Endothelial cell of umbilical vein (primary cell): ENCODE measurements at regions not wholly inside any gene's neighbourhood (a gene's known extent, or its start where the extent isn't known, plus 50 kb on each side); places are given as distances from the start of the nearest gene placed in this dataset.

Experiments used
- BruUV-seq: library from RNA; stranded (reverse); fragments of 400-500 nt; replicated peaks from 2 replicates; lab custom pipeline; 2021; lab: Mats Ljungman, UMichigan
- CTCF ChIA-PET: fragments of 300-600, 350-600 bp; sonication (Branson Sonifier 250); formaldehyde crosslinking; loops from one replicate; lab custom pipeline; 2021; ENCODE audit warnings: antibody characterized with exemption, inconsistent platforms; lab: Charles Lee
- POLR2A ChIA-PET: fragments of 300-600, 350-600 bp; sonication (Branson Sonifier 250); formaldehyde crosslinking; loops from one replicate; lab custom pipeline; 2021; ENCODE audit warnings: antibody characterized with exemption, inconsistent platforms; lab: Charles Lee
- DNase-seq: peaks from one replicate; pipeline ENCODE4 v3.0.0-alpha.2; 2011; ENCODE audit warnings: low read depth, low spot score
- FAIRE-seq: peaks from 2 replicates; lab custom pipeline; 2011; peaks lifted over from hg19 to GRCh38; lab: Jason Lieb, UNC
- H2AFZ ChIP-seq: 2 replicates; pipeline ENCODE4 v1.6.0; 2012; ENCODE audit warnings: low read depth, low read length, control low read depth, inconsistent platforms
- H3K27ac ChIP-seq: 2 replicates; pipeline ENCODE4 v1.5.1; 2011; ENCODE audit warnings: low read depth, mild to moderate bottlenecking, control low read depth, low read length, moderate library complexity; ENCODE audit not compliant: insufficient read depth
- H3K27me3 ChIP-seq, 2 experiments: 2 replicates each; pipeline versions ENCODE4 v1.6.0 to v1.6.1; 2011; ENCODE audit warnings: low read length in 2 of 2, mixed read lengths in 1 of 2; ENCODE audit not compliant: control insufficient read depth in 2 of 2, insufficient read depth in 2 of 2
- H3K36me3 ChIP-seq, 2 experiments: 2 replicates in 1 of 2; 3 replicates in 1 of 2; pipeline ENCODE4 v1.5.1; 2011; ENCODE audit warnings: low read length in 2 of 2, mild to moderate bottlenecking in 1 of 2, moderate library complexity in 1 of 2; ENCODE audit not compliant: control insufficient read depth in 2 of 2, insufficient read depth in 2 of 2; ENCODE audit errors: extremely low read depth in 1 of 2
- H3K4me1 ChIP-seq: 3 replicates; pipeline ENCODE4 v1.5.1; 2011; ENCODE audit warnings: mild to moderate bottlenecking, low read length; ENCODE audit not compliant: control insufficient read depth, insufficient read depth; ENCODE audit errors: extremely low read depth
- H3K4me2 ChIP-seq: 2 replicates; pipeline ENCODE4 v1.6.1; 2011; ENCODE audit warnings: low read length, control low read depth, mixed read lengths; ENCODE audit not compliant: insufficient read depth
- H3K4me3 ChIP-seq, 3 experiments: fragments of 200-600 bp in 1 of 3; sonication (generic), shearing (Covaris generic) in 1 of 3; replicated peaks in 1 of 3; 2 replicates each; pipeline ENCODE4 v1.5.1; 2011 to 2016; ENCODE audit warnings: control low read depth in 3 of 3, low read length in 3 of 3, mild to moderate bottlenecking in 2 of 3, inconsistent platforms in 1 of 3, low read depth in 1 of 3, moderate library complexity in 1 of 3; ENCODE audit not compliant: insufficient read depth in 1 of 3
- H3K79me2 ChIP-seq: 2 replicates; pipeline ENCODE4 v1.6.0; 2012; ENCODE audit warnings: low read length, inconsistent platforms; ENCODE audit not compliant: control insufficient read depth, insufficient read depth
- H3K9ac ChIP-seq: replicated peaks from 2 replicates; pipeline ENCODE3; 2011; ENCODE audit warnings: low read length, control low read depth; ENCODE audit not compliant: insufficient read depth; ENCODE audit errors: extremely low read depth
- H3K9me1 ChIP-seq: replicated peaks from 3 replicates; pipeline ENCODE4 v1.6.0; 2011; ENCODE audit warnings: mild to moderate bottlenecking, low read length; ENCODE audit not compliant: control insufficient read depth, insufficient read depth; ENCODE audit errors: extremely low read depth
- H3K9me3 ChIP-seq: replicated peaks from 2 replicates; pipeline ENCODE4 v1.5.1; 2012; ENCODE audit warnings: low read length, inconsistent platforms; ENCODE audit not compliant: control insufficient read depth, insufficient read depth
- H4K20me1 ChIP-seq: replicated peaks from 2 replicates; pipeline ENCODE3; 2011; ENCODE audit warnings: mild to moderate bottlenecking, low read length; ENCODE audit not compliant: control insufficient read depth, insufficient read depth; ENCODE audit errors: extremely low read depth
- EZH2 ChIP-seq: IDR thresholded peaks from 2 replicates; pipeline ENCODE4 v1.6.1; 2012; ENCODE audit warnings: borderline replicate concordance, low read depth, mild to moderate bottlenecking, moderate library complexity, low read length, inconsistent platforms; ENCODE audit not compliant: severe bottlenecking
- FOS ChIP-seq: IDR thresholded peaks from 2 replicates; pipeline ENCODE4 v1.6.1; 2011; ENCODE audit warnings: mild to moderate bottlenecking, low read length, moderate library complexity, borderline replicate concordance; ENCODE audit not compliant: insufficient read depth
- GATA2 ChIP-seq: IDR thresholded peaks from 2 replicates; pipeline ENCODE4 v1.7.0; 2011; ENCODE audit warnings: low read depth, mild to moderate bottlenecking, moderate library complexity, mixed read lengths, low read length; ENCODE audit not compliant: insufficient read length, insufficient read depth
- JUN ChIP-seq: IDR thresholded peaks from 2 replicates; pipeline ENCODE4 v1.6.1; 2011; ENCODE audit warnings: borderline replicate concordance, low read depth; ENCODE audit not compliant: insufficient read length, insufficient read depth
- MYC ChIP-seq: IDR thresholded peaks from one replicate; pipeline ENCODE4 v1.6.1; 2011; ENCODE audit warnings: mild to moderate bottlenecking, low read depth, low read length
- POLR2A ChIP-seq: IDR thresholded peaks from 2 replicates; pipeline ENCODE4 v1.6.1; 2012; ENCODE audit warnings: low read depth, mild to moderate bottlenecking, control low read depth, low read length
- POLR2AphosphoS5 ChIP-seq: IDR thresholded peaks from 2 replicates; pipeline ENCODE4 v1.6.1; 2012; ENCODE audit warnings: low read depth, mild to moderate bottlenecking, control low read depth, low read length, moderate library complexity; ENCODE audit not compliant: insufficient read depth
- dilution Hi-C: fragments of 300-500 bp; cut with MboI; formaldehyde crosslinking; loops from one replicate; pipeline ENCODE4 v1.15.0; 2019; ENCODE audit warnings: low sequenced_read_pairs; ENCODE audit not compliant: extremely low pct_ligation_motif_present
- intact Hi-C: fragments of 100-400 bp; cut with micrococcal nuclease; formaldehyde crosslinking; loops from one replicate; pipeline ENCODE4 v1.10.0; 2022
- TF ChIP-seq, protein P1 (sequence below): IDR thresholded peaks from 2 replicates; pipeline ENCODE4 v1.6.1; 2011; ENCODE audit not compliant: insufficient read depth, insufficient read length
- TF ChIP-seq, protein P2 (sequence below), 2 donors: IDR thresholded peaks; 1 replicate in 1 of 2; 2 replicates in 1 of 2; pipeline ENCODE4 v1.5.1; 2011; ENCODE audit warnings: low read length in 2 of 2, mild to moderate bottlenecking in 2 of 2, moderate library complexity in 2 of 2, control low read depth in 1 of 2, inconsistent platforms in 1 of 2, low read depth in 1 of 2; ENCODE audit not compliant: insufficient read depth in 1 of 2; ENCODE audit errors: extremely low read depth in 1 of 2

DNA sequence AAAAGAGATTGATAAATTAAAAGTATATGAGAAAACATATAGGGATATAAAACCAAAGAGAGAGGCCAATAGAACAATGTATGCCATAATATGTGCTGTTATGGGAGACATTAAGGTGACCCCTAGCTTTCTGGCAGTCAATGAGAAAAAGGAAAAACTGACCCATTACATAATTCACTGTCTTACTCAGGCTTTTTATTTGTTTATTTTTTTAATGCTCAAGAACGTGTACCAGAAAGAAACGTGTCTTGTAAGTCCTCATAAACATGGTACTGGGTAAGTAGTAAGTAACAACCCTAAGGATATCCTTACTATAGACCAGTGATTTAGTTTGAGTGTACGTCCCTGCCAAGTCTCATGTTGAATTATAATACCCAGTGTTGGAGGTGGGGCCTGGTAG is 160.8 kb upstream of the PHACTR1 start:
- Histone ChIP-seq H3K4me2 (no peak overlapping the region), H3K27ac (no peak overlapping the region), H3K36me3 (no peaks in the 10 kb centered on the region), H3K4me1 (no peaks in the 10 kb centered on the region), H3K9me1 (no peaks in the 10 kb centered on the region), H3K9me3 (no peaks in the 10 kb centered on the region), H3K79me2 (no peaks in the 10 kb centered on the region), H3K4me3 (no peak overlapping the region), H4K20me1 (no peaks in the 10 kb centered on the region), H3K27me3 (no peaks in the 10 kb centered on the region), H3K9ac (no peak overlapping the region), H2AFZ (no peak overlapping the region)
- DNase-seq, result no peak
- no TSS peak for BruUV-seq
- dilution Hi-C loops (no loop called here), intact Hi-C loops (no loop called here)
- ChIA-PET CTCF (no interaction called here), POLR2A (no interaction called here)
- no peak for FAIRE-seq
- TF ChIP-seq POLR2AphosphoS5 (no peak), EZH2 (no peak), JUN (no peak), GATA2 (no peak), FOS (no peak), MYC (no peak), POLR2A (no peak)
- TF ChIP-seq, protein P1, sequence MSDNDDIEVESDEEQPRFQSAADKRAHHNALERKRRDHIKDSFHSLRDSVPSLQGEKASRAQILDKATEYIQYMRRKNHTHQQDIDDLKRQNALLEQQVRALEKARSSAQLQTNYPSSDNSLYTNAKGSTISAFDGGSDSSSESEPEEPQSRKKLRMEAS, result no peak
- TF ChIP-seq, protein P2, sequence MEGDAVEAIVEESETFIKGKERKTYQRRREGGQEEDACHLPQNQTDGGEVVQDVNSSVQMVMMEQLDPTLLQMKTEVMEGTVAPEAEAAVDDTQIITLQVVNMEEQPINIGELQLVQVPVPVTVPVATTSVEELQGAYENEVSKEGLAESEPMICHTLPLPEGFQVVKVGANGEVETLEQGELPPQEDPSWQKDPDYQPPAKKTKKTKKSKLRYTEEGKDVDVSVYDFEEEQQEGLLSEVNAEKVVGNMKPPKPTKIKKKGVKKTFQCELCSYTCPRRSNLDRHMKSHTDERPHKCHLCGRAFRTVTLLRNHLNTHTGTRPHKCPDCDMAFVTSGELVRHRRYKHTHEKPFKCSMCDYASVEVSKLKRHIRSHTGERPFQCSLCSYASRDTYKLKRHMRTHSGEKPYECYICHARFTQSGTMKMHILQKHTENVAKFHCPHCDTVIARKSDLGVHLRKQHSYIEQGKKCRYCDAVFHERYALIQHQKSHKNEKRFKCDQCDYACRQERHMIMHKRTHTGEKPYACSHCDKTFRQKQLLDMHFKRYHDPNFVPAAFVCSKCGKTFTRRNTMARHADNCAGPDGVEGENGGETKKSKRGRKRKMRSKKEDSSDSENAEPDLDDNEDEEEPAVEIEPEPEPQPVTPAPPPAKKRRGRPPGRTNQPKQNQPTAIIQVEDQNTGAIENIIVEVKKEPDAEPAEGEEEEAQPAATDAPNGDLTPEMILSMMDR (IDR thresholded peaks at IDR 0.05; ENCODE audit: extremely low read depth in 1 of 2, insufficient read depth in 1 of 2, low read depth in 1 of 2, low read length in 2 of 2), result no peak
